ENCODE measurements at regions not wholly inside any gene's neighbourhood (a gene's known extent, or its start where the extent isn't known, plus 50 kb on each side); places are given as distances from the start of the nearest gene placed in this dataset.
"Not testable (repeated sequence)": the region's sequence is repeated elsewhere in the genome, so short reads cannot be mapped to it uniquely, and the experiment has no call there.

- no peak for DNase-seq
Measured at GRCh38 chr3:137304313-137305056, 346.7 kb downstream of the IL20RB start.

- DNase-seq = no peak
Measured at GRCh38 chr3:137324114-137324513, 366.3 kb downstream of the IL20RB start.

DNA sequence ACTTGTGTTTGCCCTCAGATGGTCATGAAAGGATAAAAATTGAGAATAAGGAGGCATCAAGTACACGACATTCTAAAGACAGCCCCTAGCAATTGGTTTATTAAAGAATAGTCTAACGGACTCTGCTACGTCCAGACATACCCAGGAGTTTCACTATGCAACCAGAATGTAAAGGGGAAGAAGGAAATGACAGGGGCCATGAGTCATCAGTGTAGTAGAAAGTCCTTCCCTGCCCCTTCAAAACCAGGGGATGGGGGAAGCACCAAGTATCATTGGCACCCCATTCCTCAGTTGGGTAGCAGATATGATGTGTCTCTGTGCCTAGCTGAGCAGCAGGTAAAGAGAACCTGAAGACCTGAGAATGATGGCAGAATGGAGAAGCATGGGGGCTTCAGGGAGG is 367.4 kb downstream of the IL20RB start:
- no peak for DNase-seq

- no peak for DNase-seq
Measured at GRCh38 chr3:137325934-137326333, 368.2 kb downstream of the IL20RB start.

DNA sequence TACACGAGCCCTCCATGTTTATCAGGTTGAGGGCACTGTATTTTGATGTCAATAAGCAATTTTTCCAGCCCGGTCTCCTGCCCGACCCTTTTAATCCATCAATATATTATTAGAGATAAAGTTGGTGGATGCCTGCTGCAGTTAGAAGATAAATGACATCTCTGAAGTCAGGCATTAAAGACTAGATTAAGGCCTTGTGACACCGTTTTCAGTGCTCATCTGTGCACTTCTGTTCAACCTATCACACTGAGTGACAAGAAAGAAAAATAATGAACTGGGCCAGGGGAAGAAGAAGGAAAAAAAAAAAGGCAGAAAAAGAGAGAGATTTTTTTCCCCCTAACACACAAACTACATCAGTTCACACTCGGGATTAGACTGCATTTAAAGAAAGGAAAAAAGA is 371.8 kb downstream of the IL20RB start:
- no peak for DNase-seq

- no peak for DNase-seq
Measured at GRCh38 chr3:137330246-137330645, 372.5 kb downstream of the IL20RB start.

DNA sequence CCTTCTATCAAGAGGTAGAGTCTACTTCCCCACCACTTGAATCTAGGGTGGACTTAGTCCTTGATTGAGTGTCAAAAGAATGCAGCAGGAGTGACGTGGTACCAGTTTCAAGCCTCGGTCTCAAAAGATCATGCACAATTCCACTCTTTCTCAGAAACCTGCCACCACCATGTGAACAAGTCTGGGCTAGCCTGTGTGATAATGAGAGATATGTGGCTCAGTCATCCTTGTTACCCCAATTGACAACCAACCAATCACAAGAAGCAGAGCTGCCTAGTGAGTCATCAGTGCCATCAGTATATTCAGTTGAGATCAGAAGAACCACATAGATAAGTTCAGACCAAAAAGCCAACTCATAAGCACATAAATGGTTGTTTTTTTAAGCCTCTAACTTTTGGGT is 374.5 kb downstream of the IL20RB start:
- no peak for DNase-seq

DNA sequence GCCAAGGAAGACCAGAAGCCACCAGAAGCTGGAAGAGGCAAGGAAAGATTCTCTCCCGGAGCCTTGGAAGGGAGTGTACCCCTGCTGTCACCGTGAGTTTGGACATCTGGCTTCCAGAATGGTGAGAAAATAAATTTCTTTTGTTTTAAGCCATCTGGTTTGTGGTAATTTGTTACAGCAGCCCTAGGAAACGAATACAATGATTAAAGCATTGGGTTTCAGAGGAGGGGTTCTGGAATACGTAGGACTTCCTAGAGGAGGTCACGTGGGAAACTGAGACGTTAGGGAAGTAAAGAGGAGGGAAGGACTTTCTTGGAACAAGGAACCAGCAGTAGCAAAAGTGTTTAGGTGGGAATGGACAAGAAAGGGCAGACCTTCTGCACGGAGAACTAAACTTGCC is 377.7 kb downstream of the IL20RB start:
- no peak for DNase-seq

- DNase-seq = not testable (repeated sequence)
Measured at GRCh38 chr3:137338400-137338799, 380.6 kb downstream of the IL20RB start.

- no peak for DNase-seq
Measured at GRCh38 chr3:137343283-137343682, 385.5 kb downstream of the IL20RB start.

- no peak for DNase-seq
Measured at GRCh38 chr3:137347132-137347531, 389.3 kb downstream of the IL20RB start.

DNA sequence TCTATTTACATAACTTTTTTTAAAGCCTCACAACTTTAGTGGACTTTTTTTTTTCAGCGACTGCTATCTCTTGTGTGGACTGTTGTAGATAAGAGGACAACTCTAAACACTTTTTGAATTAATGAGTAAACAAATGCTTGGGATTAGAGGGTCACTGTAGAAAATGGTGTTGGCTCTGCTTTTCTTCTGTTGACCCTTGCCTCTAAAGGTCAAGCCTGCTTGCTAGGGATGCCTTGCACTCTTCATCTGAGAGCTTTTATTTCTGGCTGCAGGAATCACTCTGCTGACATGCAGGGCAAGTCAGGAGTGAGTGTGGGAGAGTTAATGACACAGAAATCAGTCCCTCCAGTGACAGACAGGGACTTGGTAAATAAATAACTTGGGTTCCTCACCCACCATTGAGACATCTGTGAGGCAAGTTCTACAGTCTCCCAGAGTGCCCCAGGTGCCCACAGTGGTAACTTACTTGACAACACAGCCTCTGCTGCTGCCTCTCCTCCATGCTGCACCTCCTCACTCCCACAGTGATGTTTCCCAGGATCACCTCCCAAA is 390.1 kb downstream of the IL20RB start:
- DNase-seq = no peak

DNA sequence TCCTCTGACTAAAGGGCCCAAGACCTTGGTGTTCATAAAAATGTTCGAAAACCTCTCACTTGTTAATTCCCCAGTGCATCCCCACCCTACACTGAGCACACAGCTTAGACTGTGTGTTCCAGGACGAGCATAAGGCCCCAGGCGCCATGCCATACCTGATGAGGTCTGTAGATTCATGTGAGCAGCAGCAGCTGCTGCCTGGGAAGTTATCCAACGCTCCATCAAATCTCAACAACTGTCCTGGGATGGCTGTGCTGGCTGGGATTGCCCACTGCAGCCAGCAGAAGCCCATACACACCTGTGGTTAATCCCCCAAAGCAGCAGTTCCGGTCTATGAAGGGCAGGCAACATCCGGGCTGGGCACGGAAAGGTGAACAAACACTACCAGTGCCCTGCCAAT is 391.2 kb downstream of the IL20RB start:
- no peak for DNase-seq

DNA sequence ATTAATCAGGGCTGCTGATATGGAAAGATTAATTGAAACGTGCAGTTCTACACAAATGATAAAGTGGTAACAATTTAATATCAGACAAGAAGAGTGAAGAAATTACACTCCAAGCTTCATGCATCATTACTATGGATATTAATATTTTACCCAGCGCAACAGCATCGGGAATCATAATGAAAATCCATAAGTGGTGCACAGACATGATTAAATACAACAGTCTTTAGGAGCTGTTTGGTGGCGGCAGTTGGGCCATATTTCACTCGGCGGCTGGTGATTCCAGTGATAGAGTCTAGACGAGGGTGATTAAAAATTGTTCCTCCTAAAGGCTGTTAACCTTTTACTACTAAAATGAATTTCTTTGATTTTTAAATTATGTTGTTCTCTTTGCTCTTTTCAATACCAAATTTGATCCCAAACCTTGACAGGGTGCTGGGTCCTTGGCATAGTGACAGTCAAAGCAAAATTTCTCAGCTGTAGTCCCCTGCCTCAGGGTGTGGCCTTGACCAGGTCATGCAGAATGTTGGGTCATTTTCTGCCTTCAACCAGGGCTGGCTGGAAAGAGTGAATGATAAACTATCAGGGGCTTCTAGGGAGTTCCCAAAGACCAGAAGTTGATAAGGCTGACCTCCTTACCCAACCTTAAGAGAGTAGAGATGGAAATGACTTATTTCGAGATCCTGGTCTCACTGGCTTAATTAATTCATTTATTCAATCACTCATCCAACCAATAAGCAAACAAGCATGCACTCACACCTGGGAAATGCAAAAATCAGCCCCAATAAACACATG is 392.0 kb downstream of the IL20RB start:
- no peak for DNase-seq

DNA sequence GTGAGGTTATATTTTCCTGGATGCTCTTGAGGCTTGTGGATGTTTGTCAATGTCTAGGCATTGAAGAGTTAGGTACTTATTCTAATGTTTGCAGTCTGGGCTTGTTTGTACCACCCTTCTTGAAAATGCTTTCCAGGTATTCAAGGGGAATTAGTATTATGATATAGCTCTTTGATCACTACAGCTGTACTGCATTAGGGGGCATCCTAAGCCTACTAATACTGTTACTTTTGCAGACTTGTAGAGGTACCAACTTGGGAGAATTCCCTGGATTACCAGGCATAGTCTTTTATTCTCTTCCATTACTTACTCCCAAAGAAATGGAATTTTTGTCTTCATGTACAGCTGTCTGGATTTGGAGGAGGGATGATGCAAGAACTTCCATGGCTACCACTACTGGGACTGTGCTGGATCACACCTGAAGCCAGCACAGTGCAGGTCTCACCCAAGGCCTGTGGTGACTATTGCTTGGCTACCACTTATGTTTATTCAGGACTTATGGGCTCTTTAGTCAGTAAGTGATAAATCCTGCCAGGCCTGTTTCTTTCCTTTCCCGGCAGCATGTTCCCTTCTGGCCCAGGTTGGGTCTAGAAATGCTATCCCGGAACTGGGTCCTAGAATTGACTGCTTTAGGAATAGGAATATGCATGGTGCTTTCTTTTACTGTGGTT is 402.9 kb downstream of the IL20RB start:
- DNase-seq = no peak

- no peak for DNase-seq
Measured at GRCh38 chr3:137382005-137382594, 382.0 kb upstream of the SOX14 start.

DNA sequence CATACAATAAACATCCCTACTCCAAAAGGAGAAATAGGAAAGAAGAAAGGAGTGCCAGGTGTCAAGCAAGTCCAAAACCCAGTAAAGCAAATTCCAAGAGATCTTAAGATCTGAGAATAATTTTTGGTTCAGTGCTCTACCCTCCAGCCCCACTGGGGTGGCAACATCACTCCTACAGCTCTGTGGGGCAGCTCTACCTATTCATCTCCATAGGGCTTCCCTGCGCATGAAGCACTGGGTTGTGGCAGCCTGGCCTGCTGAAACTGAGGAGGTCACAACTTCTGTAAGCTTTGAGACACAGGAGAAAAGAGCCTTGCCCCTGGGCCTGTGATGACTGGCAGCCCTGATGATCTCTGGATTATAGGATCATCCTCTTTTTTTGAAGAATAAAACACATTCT is 378.2 kb upstream of the SOX14 start:
- no peak for DNase-seq

GRCh38 chr3:137409584-137409983 is 354.5 kb upstream of the SOX14 start:
- no peak for DNase-seq

GRCh38 chr3:137410028-137410427 is 354.1 kb upstream of the SOX14 start:
- DNase-seq = no peak

DNA sequence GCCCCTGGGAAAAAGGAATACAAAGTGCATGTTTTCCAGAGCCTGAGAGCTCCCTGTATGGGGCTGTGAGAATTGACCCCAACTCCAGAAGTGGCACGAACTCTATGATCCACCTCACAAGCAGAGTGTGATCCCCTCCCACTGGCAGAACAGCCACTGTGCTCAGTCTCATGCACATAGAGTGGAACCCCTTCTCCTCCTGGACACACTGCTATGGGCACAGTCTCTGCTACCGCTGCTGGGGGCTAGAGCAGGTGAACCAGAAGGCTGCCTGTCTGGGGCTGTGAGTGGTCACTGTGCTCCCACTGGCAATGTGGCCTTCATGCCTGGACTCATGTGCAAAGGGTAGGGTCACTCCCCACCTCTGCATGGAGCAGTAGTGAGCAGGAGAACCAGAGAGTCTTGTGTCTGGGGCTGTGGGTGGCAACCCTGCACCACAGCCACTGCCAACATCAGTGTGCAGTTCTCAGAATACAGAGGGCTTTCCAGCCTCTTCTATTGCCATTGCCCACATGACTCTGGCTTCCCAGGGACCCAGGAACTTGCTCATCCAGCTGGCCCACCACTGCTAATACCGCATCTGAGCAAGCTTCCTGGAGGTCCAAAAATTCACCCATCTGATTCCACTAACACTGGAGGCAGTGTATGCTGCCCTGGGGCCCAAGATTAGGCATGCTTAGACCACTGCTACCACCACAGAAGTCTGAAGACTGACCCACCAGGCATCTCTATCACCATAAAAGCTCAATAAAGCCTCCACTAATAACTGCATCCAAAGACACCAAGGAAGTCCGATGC is 343.7 kb upstream of the SOX14 start:
- DNase-seq = no peak

- no peak for DNase-seq
Measured at GRCh38 chr3:137438561-137438960, 325.6 kb upstream of the SOX14 start.

DNA sequence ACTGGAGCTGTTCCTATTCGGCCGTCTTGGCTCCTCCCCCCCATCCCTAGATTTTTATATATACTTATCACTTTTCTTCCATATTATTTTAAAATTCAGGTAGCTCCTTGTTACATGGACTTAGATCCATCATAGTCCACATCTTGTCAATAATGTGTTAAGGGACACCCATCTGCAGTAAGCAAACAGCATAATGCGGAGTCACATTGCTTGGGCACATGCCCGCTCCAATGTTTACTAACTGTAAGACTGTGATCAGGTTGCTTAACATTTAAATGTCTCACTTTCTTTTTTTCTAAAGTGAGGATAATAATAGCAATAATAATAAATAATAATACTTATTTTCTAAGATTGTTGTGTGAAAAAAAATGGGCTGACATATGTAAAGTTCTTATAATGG is 303.2 kb upstream of the SOX14 start:
- DNase-seq = no peak

All from left hindlimb (tissue), 1 donor.